Neural crest cell (in vitro differentiated cells): ENCODE measurements at regions not wholly inside any gene's neighbourhood (a gene's known extent, or its start where the extent isn't known, plus 50 kb on each side); places are given as distances from the start of the nearest gene placed in this dataset.

ENCODE experiments used
- DNase-seq: peaks from one replicate; pipeline ENCODE4 v3.0.0; 2021; ENCODE audit warnings: low read depth, mixed read lengths, low spot score
- H3K27ac Mint-ChIP-seq: one replicate; pipeline ENCODE4 v1.8.0; 2021; ENCODE audit warnings: mild to moderate bottlenecking, mixed read lengths; ENCODE audit not compliant: unreplicated experiment
- H3K27me3 Mint-ChIP-seq: 2 replicates; pipeline ENCODE4 v1.8.0; 2021; ENCODE audit warnings: low read depth, mild to moderate bottlenecking, mixed read lengths
- H3K36me3 Mint-ChIP-seq: 2 replicates; pipeline ENCODE4 v1.8.0; 2021; ENCODE audit warnings: low read depth, mild to moderate bottlenecking, mixed read lengths
- H3K4me1 Mint-ChIP-seq: 2 replicates; pipeline ENCODE4 v1.8.0; 2021; ENCODE audit warnings: mixed read lengths
- H3K4me3 Mint-ChIP-seq: one replicate; pipeline ENCODE4 v1.8.0; 2021; ENCODE audit warnings: mild to moderate bottlenecking, mixed read lengths
- H3K9me3 Mint-ChIP-seq: 2 replicates; pipeline ENCODE4 v1.8.0; 2021; ENCODE audit warnings: mixed read lengths
- CTCF ChIP-seq: fragments of 200-600 bp; sonication (generic); conservative IDR thresholded peaks from 2 replicates; pipeline ENCODE4 v1.5.0; 2021; ENCODE audit warnings: antibody characterized with exemption, mild to moderate bottlenecking

GRCh38 chr1:38555130-38555529, 304.4 kb downstream of the RRAGC start:
- Mint-ChIP-seq H3K36me3 (no peaks in the 10 kb centered on the region), H3K27ac (no peak overlapping the region), H3K4me1 (peaks cover 29% of the 10 kb centered on the region), H3K4me3 (no peak overlapping the region), H3K9me3 (no peaks in the 10 kb centered on the region), H3K27me3 (no peaks in the 10 kb centered on the region)
- TF ChIP-seq CTCF: no peak
- no peak for DNase-seq

DNA sequence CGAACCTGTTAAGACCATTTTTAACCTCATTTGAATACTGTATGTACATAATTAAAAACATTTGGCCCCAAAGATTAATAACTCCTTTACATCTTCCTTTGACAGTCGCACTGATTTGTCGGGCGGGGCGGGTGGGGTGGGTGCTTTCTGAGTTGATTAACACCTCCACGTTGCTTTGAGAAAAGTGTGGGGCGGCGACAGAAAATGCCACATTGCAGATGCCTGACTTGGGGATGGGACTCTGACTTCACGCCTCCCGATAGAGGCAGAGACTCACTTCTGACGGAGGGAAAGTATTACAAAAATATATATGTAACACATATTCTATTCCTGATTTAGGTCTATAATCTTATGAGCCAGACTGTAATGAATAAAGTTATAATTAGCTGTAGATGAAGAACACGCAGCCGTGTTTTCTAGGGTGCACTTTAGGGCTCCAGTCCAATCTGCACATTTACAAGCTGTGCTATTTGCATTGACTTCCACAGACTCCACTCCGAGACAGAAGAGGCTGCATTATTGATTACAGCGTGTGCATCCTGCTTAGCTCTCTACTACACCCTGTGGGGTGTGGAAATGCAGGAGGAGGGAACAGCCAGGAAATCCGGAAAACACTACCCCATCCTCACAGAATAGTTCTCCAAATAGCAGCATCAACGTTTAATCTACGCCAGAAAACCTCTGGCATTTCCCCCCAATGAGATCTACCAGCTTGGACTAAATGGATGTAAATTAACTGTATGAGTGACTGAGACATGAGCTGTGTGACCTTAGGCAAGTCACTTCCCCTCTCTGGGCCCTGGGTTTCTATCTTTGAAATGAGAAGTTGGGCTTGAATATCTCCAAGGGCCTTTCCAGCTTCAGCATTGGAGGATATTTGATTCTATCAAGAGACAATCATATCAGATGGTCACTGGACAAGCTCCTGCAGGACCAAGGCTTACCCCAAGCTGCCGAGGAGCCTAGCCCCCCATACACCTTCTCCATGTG, 308.0 kb downstream of the RRAGC start:
- Mint-ChIP-seq H3K4me3 (no peak overlapping the region), H3K4me1 (peaks cover 9% of the 10 kb centered on the region), H3K27ac (no peak overlapping the region), H3K36me3 (no peaks in the 10 kb centered on the region), H3K27me3 (no peaks in the 10 kb centered on the region), H3K9me3 (no peaks in the 10 kb centered on the region)
- no peak for DNase-seq
- TF ChIP-seq CTCF: no peak

DNA sequence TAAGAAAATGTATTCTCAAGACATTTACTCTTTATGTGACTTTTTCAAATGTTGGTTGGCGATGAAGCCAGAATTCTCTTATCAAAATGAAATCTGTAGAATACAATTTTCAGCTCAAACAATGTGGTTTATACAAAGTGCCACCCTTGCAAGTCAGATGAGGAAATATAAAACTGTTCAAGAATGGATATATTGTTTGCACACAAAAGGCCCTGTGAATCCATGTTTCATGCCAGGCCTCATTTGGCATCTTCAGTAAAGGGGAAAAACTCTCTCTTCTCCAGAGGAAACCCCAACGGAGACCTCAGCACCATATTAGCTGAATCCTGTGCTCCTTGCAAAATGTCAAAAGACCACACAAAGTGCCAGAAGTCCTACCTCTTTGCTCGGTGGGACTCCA, 310.4 kb downstream of the RRAGC start:
- Mint-ChIP-seq H3K36me3 (no peaks in the 10 kb centered on the region), H3K4me1 (peaks cover 10% of the 10 kb centered on the region), H3K27me3 (no peaks in the 10 kb centered on the region), H3K4me3 (no peak overlapping the region), H3K27ac (no peak overlapping the region), H3K9me3 (no peaks in the 10 kb centered on the region)
- TF ChIP-seq CTCF: no peak
- no peak for DNase-seq

GRCh38 chr1:38547321-38547720, 312.3 kb downstream of the RRAGC start:
- no peaks in the 10 kb centered on the region for H3K9me3 Mint-ChIP-seq
- H3K27ac Mint-ChIP-seq: no peak overlapping the region
- H3K4me3 Mint-ChIP-seq: no peak overlapping the region
- H3K27me3 Mint-ChIP-seq: no peaks in the 10 kb centered on the region
- no peaks in the 10 kb centered on the region for H3K36me3 Mint-ChIP-seq
- H3K4me1 Mint-ChIP-seq: peaks cover 10% of the 10 kb centered on the region
- DNase-seq: no peak
- TF ChIP-seq CTCF: no peak

DNA sequence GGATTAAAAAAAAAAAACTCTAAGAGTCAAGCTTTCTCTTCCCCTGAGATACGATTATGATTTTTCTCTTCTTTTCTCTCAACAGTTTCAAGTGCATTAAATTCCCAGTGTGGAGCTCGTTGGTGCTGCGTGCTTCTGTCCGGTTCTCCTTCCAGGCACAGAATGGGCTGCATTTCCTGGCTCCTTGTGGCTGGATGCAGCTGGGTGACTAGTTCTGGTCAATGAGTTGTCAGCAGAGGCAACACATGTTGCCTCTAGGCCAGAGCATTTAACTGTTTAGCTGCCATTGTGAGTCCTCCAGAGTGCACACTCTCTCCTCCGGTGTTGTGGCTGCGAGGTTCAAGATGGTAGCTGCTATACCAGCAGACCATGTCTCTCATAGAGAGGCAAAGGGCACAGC, 312.9 kb downstream of the RRAGC start:
- no peak for TF ChIP-seq CTCF
- Mint-ChIP-seq H3K4me3 (no peak overlapping the region), H3K9me3 (no peaks in the 10 kb centered on the region), H3K4me1 (peaks cover 11% of the 10 kb centered on the region), H3K27me3 (no peaks in the 10 kb centered on the region), H3K36me3 (no peaks in the 10 kb centered on the region), H3K27ac (peak overlapping the region; percentile 21)
- no peak for DNase-seq
